Common myeloid progenitor, CD34-positive (primary cell): ENCODE measurements at regions not wholly inside any gene's neighbourhood (a gene's known extent, or its start where the extent isn't known, plus 50 kb on each side); places are given as distances from the start of the nearest gene placed in this dataset.

Experiments
- CTCF ChIA-PET: fragments of 350-600 bp; sonication (Branson Sonifier 250); formaldehyde crosslinking; loops from one replicate; lab custom pipeline; 2021; ENCODE audit warnings: antibody characterized with exemption; lab: Charles Lee
- POLR2A ChIA-PET: fragments of 350-600 bp; sonication (Branson Sonifier 250); formaldehyde crosslinking; loops from one replicate; lab custom pipeline; 2021; ENCODE audit warnings: antibody characterized with exemption; lab: Charles Lee
- DNase-seq, 3 donors: peaks; one replicate each; pipeline versions ENCODE4 v3.0.0 to v3.0.0-alpha.2; 2013
- H3K27ac ChIP-seq, 2 experiments: 1 replicate in 1 of 2; 2 replicates in 1 of 2; pipeline ENCODE4 v1.7.0; 2013; ENCODE audit warnings: inconsistent platforms in 2 of 2, low read length in 2 of 2, mild to moderate bottlenecking in 2 of 2, low read depth in 1 of 2, moderate library complexity in 1 of 2; ENCODE audit not compliant: severe bottlenecking in 2 of 2, insufficient read depth in 1 of 2, poor library complexity in 1 of 2
- H3K27me3 ChIP-seq, 5 experiments: replicated peaks in 2 of 5; 1 replicate in 3 of 5; 2 replicates in 2 of 5; pipeline versions ENCODE4 v1.6.1 to v1.7.0; 2013; ENCODE audit warnings: low read length in 4 of 5, mild to moderate bottlenecking in 2 of 5, moderate library complexity in 2 of 5, inconsistent platforms in 1 of 5; ENCODE audit not compliant: insufficient read depth in 5 of 5, control insufficient read depth in 4 of 5
- H3K36me3 ChIP-seq, 4 experiments: 1 replicate in 2 of 4; 2 replicates in 2 of 4; pipeline versions ENCODE4 v1.6.1 to v1.7.0; 2013; ENCODE audit warnings: low read length in 3 of 4, control low read depth in 1 of 4, mild to moderate bottlenecking in 1 of 4; ENCODE audit not compliant: control insufficient read depth in 4 of 4, insufficient read depth in 4 of 4
- H3K4me1 ChIP-seq, 4 experiments: 1 replicate in 3 of 4; 2 replicates in 1 of 4; pipeline versions ENCODE4 v1.6.1 to v1.7.1; 2013; ENCODE audit warnings: low read length in 3 of 4, mild to moderate bottlenecking in 3 of 4, control low read depth in 1 of 4, inconsistent platforms in 1 of 4, moderate library complexity in 1 of 4; ENCODE audit not compliant: control insufficient read depth in 4 of 4, insufficient read depth in 4 of 4; ENCODE audit errors: control extremely low read depth in 1 of 4
- H3K4me3 ChIP-seq, 7 experiments: 1 replicate in 4 of 7; 2 replicates in 3 of 7; pipeline versions ENCODE4 v1.5.1 to v1.7.0; 2013; ENCODE audit warnings: mild to moderate bottlenecking in 7 of 7, low read length in 6 of 7, moderate library complexity in 6 of 7, inconsistent platforms in 2 of 7, low read depth in 2 of 7, control low read depth in 1 of 7; ENCODE audit not compliant: insufficient read depth in 4 of 7, control insufficient read depth in 1 of 7; ENCODE audit errors: extremely low read depth in 1 of 7
- H3K9me3 ChIP-seq, 5 experiments: 1 replicate in 4 of 5; 2 replicates in 1 of 5; pipeline versions ENCODE4 v1.6.1 to v1.7.1; 2013; ENCODE audit warnings: low read length in 4 of 5, mild to moderate bottlenecking in 2 of 5, inconsistent platforms in 1 of 5, low read depth in 1 of 5, moderate library complexity in 1 of 5; ENCODE audit not compliant: control insufficient read depth in 4 of 5, insufficient read depth in 2 of 5; ENCODE audit errors: control extremely low read depth in 1 of 5
- WGBS: methylation state at CpG from one replicate; pipeline ENCODE4 v1.1.5; 2013; ENCODE audit not compliant: insufficient coverage; 5-methylcytosine and 5-hydroxymethylcytosine counted together

GRCh38 chr2:59993726-59994125 lies 559.7 kb downstream of the BCL11A start:
- Histone ChIP-seq H3K4me3 (no peak overlapping the region), H3K9me3 (no peaks in the 10 kb centered on the region), H3K27ac (no peak overlapping the region), H3K4me1 (peaks cover 0 to 9% (median 0%) of the 10 kb centered on the region in 4 experiments), H3K36me3 (no peaks in the 10 kb centered on the region), H3K27me3 (no peaks in the 10 kb centered on the region)
- WGBS, result 86% methylated on average over 1 of the region's 2 CpGs
- peak; percentile 9 to 48 (median 22) for DNase-seq
- POLR2A ChIA-PET, result interaction anchor here (0.5 kb wide), 1 partner anchor 81 kb away, joined by 3 read pairs; no protein-coding TSS in a partner anchor
- CTCF ChIA-PET, result interaction anchor here (1.0 to 1.5 kb wide), 3 partner anchors 10 to 589 kb away, joined by 3 to 4 read pairs (median 3); no protein-coding TSS in a partner anchor

- H3K4me1 ChIP-seq, result peaks cover 0 to 2% (median 0%) of the 10 kb centered on the region in 4 experiments
- CTCF ChIA-PET, result interaction anchor here (1.3 to 1.4 kb wide), 2 partner anchors 20 to 28 kb away, joined by 3 read pairs; no protein-coding TSS in a partner anchor
- no peaks in the 10 kb centered on the region for H3K27me3 ChIP-seq
- DNase-seq, result no peak
- no peak overlapping the region for H3K27ac ChIP-seq
- no peak overlapping the region for H3K4me3 ChIP-seq
- no peaks in the 10 kb centered on the region for H3K9me3 ChIP-seq
- no peaks in the 10 kb centered on the region for H3K36me3 ChIP-seq
- POLR2A ChIA-PET, result interaction anchor here (0.6 kb wide), 1 partner anchor 1664 kb away, joined by 4 read pairs; no protein-coding TSS in a partner anchor
Observed at GRCh38 chr2:59988341-59988740, 565.1 kb downstream of the BCL11A start.

DNA sequence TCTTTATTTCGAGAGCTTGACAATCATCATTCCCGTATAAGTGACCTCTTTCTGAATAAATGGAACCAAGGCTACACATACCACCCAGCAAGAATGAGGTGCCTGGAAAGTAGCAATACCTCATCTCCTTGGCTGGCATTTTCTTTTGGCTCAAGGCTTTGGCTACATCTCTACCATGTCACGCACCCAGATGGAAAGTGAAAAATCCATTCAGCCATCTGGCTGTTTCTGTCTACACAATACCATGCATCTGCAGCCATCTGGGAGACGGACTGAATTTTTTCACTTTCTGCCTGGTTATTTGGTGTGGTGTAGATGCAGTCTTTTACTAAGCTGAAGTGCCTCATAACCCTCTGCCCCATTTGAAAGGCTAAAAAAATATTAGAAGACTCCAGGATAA lies 566.9 kb downstream of the BCL11A start:
- H3K9me3 ChIP-seq, result no peaks in the 10 kb centered on the region
- DNase-seq, result no peak
- WGBS, result 100% methylated on average over 3 of the region's 4 CpGs
- H3K27ac ChIP-seq, result no peak overlapping the region
- no peaks in the 10 kb centered on the region for H3K27me3 ChIP-seq
- no peaks in the 10 kb centered on the region for H3K4me1 ChIP-seq
- POLR2A ChIA-PET, result interaction anchor here (0.6 kb wide), 1 partner anchor 1063 kb away, joined by 5 read pairs; no protein-coding TSS in a partner anchor
- no peak overlapping the region for H3K4me3 ChIP-seq
- CTCF ChIA-PET, result no interaction called here
- no peaks in the 10 kb centered on the region for H3K36me3 ChIP-seq

DNA sequence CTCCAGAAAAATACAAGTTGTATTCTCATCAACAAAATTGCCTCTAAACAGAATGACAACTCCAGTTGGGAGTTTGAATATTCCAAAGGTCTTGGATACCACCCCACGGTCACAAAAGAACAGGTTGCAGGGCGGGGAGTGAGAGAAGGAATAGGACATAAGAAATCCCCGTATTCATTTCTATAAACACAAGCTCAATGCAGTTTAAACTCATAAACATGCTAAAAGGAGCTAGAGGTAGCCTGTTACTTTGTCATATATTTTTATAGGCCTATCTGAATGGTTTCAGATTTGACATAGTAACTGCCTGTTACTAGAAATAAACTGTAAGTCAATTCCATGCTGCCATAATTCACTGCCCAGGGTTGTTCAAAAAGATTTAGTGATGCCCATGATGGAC lies 567.5 kb downstream of the BCL11A start:
- WGBS, result no CpG with 5 or more reads among the region's 3 CpGs
- POLR2A ChIA-PET, result interaction anchor here (0.6 kb wide), 1 partner anchor 1062 kb away, joined by 5 read pairs; no protein-coding TSS in a partner anchor
- Histone ChIP-seq H3K9me3 (no peaks in the 10 kb centered on the region), H3K27me3 (no peaks in the 10 kb centered on the region), H3K4me1 (no peaks in the 10 kb centered on the region), H3K27ac (no peak overlapping the region), H3K36me3 (no peaks in the 10 kb centered on the region), H3K4me3 (no peak overlapping the region)
- CTCF ChIA-PET, result no interaction called here
- no peak for DNase-seq

GRCh38 chr2:59974051-59974766 lies 579.2 kb downstream of the BCL11A start:
- POLR2A ChIA-PET, result no interaction called here
- Histone ChIP-seq H3K4me3 (no peak overlapping the region), H3K27me3 (no peaks in the 10 kb centered on the region), H3K4me1 (no peaks in the 10 kb centered on the region), H3K9me3 (no peaks in the 10 kb centered on the region), H3K27ac (no peak overlapping the region), H3K36me3 (no peaks in the 10 kb centered on the region)
- 93% methylated on average over 2 of the region's 4 CpGs for WGBS
- CTCF ChIA-PET, result no interaction called here
- no peak for DNase-seq

DNA sequence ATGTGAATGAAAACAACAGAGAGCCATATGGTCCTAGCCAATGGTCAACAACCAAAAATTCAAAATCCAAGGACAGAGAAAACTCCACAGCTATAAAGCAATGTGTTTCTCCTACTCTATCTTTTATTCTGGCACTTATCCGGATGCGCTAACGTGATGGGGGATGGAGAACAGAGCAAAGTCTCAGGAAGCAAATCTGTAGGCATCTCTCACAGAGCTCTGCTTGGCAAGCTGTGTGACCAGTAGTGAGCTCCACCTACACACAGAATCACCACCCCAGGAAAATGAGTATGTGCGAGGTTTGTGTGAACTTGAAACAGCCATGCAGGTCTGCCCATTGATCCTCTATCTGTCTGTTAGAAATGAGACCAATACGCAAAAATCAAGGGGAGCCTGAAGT lies 584.3 kb downstream of the BCL11A start:
- no peaks in the 10 kb centered on the region for H3K9me3 ChIP-seq
- H3K27me3 ChIP-seq, result no peaks in the 10 kb centered on the region
- WGBS, result 97% methylated on average over 5 of the region's 5 CpGs
- H3K27ac ChIP-seq, result no peak overlapping the region
- CTCF ChIA-PET, result interaction anchor here (1.3 kb wide), 1 partner anchor 19 kb away, joined by 3 read pairs; no protein-coding TSS in a partner anchor
- no peak overlapping the region for H3K4me3 ChIP-seq
- POLR2A ChIA-PET, result no interaction called here
- H3K36me3 ChIP-seq, result no peaks in the 10 kb centered on the region
- peaks cover 0 to 9% (median 1%) of the 10 kb centered on the region in 4 experiments for H3K4me1 ChIP-seq
- no peak for DNase-seq

GRCh38 chr2:59968441-59968840 lies 585.0 kb downstream of the BCL11A start:
- H3K36me3 ChIP-seq, result no peaks in the 10 kb centered on the region
- H3K9me3 ChIP-seq, result no peaks in the 10 kb centered on the region
- H3K27ac ChIP-seq, result no peak overlapping the region
- CTCF ChIA-PET, result interaction anchor here (1.3 kb wide), 1 partner anchor 20 kb away, joined by 3 read pairs; no protein-coding TSS in a partner anchor
- 80% methylated on average over 1 of the region's 1 CpG for WGBS
- no peak overlapping the region for H3K4me3 ChIP-seq
- peaks cover 0 to 9% (median 1%) of the 10 kb centered on the region in 4 experiments for H3K4me1 ChIP-seq
- no peak for DNase-seq
- no peaks in the 10 kb centered on the region for H3K27me3 ChIP-seq
- POLR2A ChIA-PET, result no interaction called here
